ENCODE measurements at regions not wholly inside any gene's neighbourhood (a gene's known extent, or its start where the extent isn't known, plus 50 kb on each side); places are given as distances from the start of the nearest gene placed in this dataset.

GRCh38 chr1:208837242-208837641 lies 593.1 kb upstream of the PLXNA2 start:
- TF ChIP-seq, protein P1, sequence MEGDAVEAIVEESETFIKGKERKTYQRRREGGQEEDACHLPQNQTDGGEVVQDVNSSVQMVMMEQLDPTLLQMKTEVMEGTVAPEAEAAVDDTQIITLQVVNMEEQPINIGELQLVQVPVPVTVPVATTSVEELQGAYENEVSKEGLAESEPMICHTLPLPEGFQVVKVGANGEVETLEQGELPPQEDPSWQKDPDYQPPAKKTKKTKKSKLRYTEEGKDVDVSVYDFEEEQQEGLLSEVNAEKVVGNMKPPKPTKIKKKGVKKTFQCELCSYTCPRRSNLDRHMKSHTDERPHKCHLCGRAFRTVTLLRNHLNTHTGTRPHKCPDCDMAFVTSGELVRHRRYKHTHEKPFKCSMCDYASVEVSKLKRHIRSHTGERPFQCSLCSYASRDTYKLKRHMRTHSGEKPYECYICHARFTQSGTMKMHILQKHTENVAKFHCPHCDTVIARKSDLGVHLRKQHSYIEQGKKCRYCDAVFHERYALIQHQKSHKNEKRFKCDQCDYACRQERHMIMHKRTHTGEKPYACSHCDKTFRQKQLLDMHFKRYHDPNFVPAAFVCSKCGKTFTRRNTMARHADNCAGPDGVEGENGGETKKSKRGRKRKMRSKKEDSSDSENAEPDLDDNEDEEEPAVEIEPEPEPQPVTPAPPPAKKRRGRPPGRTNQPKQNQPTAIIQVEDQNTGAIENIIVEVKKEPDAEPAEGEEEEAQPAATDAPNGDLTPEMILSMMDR (IDR thresholded peaks at IDR 0.05; ENCODE audit: low read depth, low read length, missing control alignments) = no peak
- DNase-seq (ENCODE audit: low read depth) = no peak
- no peak overlapping the region for H3K4me3 ChIP-seq (ENCODE audit: low read depth, low read length)
- in situ Hi-C loops (cut with HindIII; ENCODE audit: low sequenced_read_pairs) = no loop called here

- TF ChIP-seq, protein P1 (IDR thresholded peaks at IDR 0.05; ENCODE audit: low read depth, low read length, missing control alignments) = no peak
- H3K4me3 ChIP-seq (ENCODE audit: low read depth, low read length) = no peak overlapping the region
- no peak for DNase-seq (ENCODE audit: low read depth)
- in situ Hi-C loops (cut with HindIII; ENCODE audit: low sequenced_read_pairs) = no loop called here
Measured at GRCh38 chr1:208841436-208841835, 597.3 kb upstream of the PLXNA2 start.

- TF ChIP-seq, protein P1 (IDR thresholded peaks at IDR 0.05; ENCODE audit: low read depth, low read length, missing control alignments) = no peak
- DNase-seq (ENCODE audit: low read depth) = no peak
- in situ Hi-C loops (cut with HindIII; ENCODE audit: low sequenced_read_pairs) = no loop called here
- H3K4me3 ChIP-seq (ENCODE audit: low read depth, low read length) = no peak overlapping the region
Measured at GRCh38 chr1:208842451-208842850, 598.3 kb upstream of the PLXNA2 start.

DNA sequence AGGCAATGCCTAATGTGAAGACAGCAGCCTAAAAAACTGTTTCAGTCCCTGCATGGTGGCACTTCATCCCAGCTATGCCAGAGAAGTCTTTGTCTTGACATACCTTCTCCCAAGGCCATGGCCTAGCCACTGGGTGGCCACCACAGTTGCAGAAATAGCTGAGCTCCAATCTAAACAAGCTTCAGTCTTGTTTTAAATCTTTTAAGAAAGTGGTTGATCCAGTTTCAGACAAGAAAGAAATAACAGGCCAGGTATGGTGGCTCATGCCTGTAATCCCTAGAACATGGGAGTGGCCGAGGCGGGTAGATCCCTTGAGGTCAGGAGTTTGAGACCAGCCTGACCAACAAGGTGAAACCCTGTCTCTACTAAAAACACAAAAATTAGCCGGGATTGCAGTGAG lies 600.0 kb upstream of the PLXNA2 start:
- in situ Hi-C loops (cut with HindIII; ENCODE audit: low sequenced_read_pairs) = no loop called here
- no peak for DNase-seq (ENCODE audit: low read depth)
- TF ChIP-seq, protein P1 (IDR thresholded peaks at IDR 0.05; ENCODE audit: low read depth, low read length, missing control alignments) = no peak
- H3K4me3 ChIP-seq (ENCODE audit: low read depth, low read length) = no peak overlapping the region

GRCh38 chr1:208848854-208849253 lies 604.7 kb upstream of the PLXNA2 start:
- TF ChIP-seq, protein P1 (IDR thresholded peaks at IDR 0.05; ENCODE audit: low read depth, low read length, missing control alignments) = no peak
- no peak overlapping the region for H3K4me3 ChIP-seq (ENCODE audit: low read depth, low read length)
- in situ Hi-C loops (cut with HindIII; ENCODE audit: low sequenced_read_pairs) = no loop called here
- DNase-seq (ENCODE audit: low read depth) = no peak

GRCh38 chr1:208850442-208850841 lies 606.3 kb upstream of the PLXNA2 start:
- no peak overlapping the region for H3K4me3 ChIP-seq (ENCODE audit: low read depth, low read length)
- TF ChIP-seq, protein P1 (IDR thresholded peaks at IDR 0.05; ENCODE audit: low read depth, low read length, missing control alignments) = no peak
- in situ Hi-C loops (cut with HindIII; ENCODE audit: low sequenced_read_pairs) = no loop called here
- no peak for DNase-seq (ENCODE audit: low read depth)

DNA sequence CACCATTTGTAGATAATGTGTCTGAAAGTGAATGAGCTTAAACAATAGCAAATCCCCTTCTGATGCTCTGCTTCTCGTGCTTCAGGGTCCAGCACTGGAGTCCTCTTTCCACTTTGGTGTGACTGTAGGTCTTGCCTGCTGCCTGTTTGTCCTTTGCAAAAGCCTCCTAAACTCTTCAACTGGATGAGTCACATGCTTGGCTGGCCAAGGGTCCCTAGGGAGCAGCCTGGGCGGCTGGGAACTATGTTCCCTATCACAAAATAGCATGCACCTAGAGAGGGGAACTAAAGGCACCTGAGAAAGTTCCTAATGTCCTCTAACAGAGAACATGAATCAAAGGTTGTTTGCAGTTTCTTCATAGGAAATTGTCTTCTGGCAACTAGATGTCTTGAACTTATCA lies 607.2 kb upstream of the PLXNA2 start:
- H3K4me3 ChIP-seq (ENCODE audit: low read depth, low read length) = no peak overlapping the region
- TF ChIP-seq, protein P1 (IDR thresholded peaks at IDR 0.05; ENCODE audit: low read depth, low read length, missing control alignments) = no peak
- in situ Hi-C loops (cut with HindIII; ENCODE audit: low sequenced_read_pairs) = no loop called here
- no peak for DNase-seq (ENCODE audit: low read depth)

Measured in astrocyte of the cerebellum (primary cell).